Effector CD4-positive, alpha-beta T cell (primary cell): ENCODE measurements at regions not wholly inside any gene's neighbourhood (a gene's known extent, or its start where the extent isn't known, plus 50 kb on each side); places are given as distances from the start of the nearest gene placed in this dataset.
"Not testable (repeated sequence)": the region's sequence is repeated elsewhere in the genome, so short reads cannot be mapped to it uniquely, and the experiment has no call there.

Source experiments
- DNase-seq: peaks from one replicate; pipeline ENCODE4 v3.0.0-alpha.2; 2020

DNA sequence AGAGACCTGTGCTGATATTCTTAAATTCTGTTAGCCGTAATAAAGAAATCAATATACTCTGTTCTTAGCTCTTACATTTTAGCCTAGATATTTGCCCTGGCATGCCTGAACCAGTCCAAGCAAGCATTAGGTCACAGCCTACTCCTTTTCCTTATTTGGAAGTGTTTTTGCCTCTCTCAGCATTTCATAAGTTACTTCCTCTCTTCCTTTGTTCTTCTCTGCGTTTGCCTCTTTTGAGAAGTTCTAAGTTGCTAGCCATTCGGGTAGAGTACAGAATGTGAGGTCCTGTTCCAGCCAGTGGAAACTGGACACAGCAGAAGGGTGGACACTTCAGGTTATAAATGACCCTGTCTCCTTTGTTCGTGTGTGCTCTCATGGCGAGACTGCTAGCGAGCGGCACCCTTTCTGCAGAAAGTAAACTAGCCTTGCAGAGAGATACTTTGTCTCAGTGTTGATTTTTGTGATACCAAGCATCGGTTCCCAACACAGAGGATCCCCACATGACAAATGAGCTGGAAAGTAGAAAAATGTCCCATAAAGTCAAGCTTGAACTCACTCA, 75.0 kb upstream of the FAM153A start:
- DNase-seq, result not testable (repeated sequence)

DNA sequence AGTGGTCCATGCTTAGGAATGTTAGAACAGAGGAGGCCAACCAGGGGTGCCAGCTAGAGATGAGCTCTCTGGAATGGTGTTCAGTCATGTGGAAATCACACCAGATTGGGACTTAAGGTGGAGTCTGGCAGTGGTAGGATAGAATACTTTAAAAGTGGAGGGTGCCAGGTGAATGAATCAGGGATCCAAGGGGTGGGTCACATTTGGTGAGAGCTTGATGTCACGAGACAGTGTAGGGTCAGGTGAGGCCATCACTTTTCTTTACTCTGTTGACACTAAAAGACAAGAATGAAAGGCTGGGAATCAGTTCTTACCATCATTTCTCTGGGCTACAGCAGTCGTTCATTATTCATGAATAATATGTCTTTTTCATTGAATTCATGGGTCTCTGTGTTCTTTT, 73.8 kb upstream of the FAM153A start:
- DNase-seq, result not testable (repeated sequence)

DNA sequence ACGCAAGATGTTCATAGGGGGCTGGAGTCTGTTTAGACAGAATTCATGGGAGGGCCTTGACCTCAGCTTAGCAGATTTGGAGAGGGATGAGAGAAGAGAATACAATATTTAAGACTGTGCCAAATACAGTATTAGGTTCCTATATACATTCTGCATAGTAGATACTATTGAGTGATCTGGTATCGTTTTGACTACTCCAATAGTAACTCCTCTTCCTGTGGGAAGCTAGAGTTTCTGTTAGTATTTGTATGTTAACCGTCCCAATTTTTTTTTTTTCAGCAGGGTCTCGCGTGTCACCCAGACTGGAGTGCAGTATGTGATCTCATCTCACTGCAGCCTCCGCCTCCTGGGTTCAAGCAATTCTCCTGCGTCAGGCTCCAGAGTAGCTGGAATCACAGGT, 65.2 kb upstream of the FAM153A start:
- not testable (repeated sequence) for DNase-seq

DNA sequence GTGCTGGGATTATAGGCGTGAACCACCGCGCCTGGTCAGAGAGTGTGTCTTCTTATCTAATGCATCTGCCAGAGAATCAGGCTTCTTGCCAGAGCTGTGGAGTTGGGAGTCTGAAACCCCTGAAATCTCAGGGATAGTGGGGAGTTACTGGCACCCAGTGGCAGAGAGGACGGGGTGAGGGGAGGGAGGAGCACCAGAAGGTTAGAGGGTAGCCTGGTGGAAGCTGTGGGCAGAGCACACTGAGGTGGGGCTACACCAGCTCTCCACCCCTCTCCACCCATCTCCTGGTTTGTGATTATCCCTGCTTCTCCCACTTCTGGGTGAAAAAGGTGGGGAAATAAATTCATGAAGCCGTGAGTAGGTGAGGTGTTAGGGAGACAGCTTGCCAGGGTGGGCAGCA, 63.9 kb upstream of the FAM153A start:
- DNase-seq, result not testable (repeated sequence)

DNA sequence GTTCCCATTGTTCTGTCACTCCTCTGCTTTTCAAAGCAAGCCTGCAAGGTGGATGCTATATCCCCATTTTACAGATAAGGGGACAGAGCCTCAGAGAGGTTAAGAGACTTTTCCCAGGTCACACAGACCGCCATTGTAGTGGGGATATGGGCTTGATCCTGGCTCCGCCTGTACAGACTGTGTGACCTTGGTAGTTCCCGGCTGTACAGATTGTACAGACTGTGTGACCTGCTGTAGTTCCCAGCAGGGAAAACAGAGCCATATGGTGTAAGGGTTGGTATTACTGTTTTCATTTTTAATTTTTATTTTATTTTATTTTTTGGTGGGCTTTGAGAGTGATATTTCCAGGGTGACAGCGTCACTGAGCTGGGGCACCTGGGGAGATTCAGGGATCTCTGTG, 63.2 kb upstream of the FAM153A start:
- not testable (repeated sequence) for DNase-seq

DNA sequence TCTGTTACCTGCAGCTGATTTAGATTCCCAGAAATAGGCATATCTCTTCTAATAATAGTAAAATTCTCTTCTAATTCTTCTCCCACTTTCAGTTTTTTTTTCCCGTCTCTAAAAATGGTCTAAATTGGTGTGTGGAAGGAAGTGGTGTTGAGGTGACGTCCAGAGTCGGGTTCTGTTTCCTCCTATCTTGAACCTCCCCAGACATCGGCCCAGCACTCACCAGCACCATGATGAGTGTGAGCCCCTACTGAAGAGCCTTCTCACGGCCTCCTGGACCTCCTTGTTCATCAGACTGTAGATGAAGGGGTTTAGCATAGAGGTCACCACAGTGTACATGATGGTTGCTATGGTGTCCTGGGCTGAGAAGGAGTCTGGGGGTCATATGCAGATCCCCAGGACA, 53.5 kb upstream of the FAM153A start:
- DNase-seq, result not testable (repeated sequence)
